BJ (cell line): ENCODE measurements at regions not wholly inside any gene's neighbourhood (a gene's known extent, or its start where the extent isn't known, plus 50 kb on each side); places are given as distances from the start of the nearest gene placed in this dataset.

Source experiments
- CTCF ChIA-PET: fragments of 350-600 bp; formaldehyde crosslinking; extraction: SDS; loops from one replicate; lab custom pipeline; 2021; ENCODE audit warnings: antibody characterized with exemption, inconsistent platforms; lab: Yijun Ruan, JAX
- POLR2A ChIA-PET: fragments of 300-600 bp; sonication (Branson Sonifier 250); formaldehyde crosslinking; extraction: SDS; loops from one replicate; lab custom pipeline; 2021; ENCODE audit warnings: antibody characterized with exemption; lab: Charles Lee
- DNase-seq: peaks from one replicate; pipeline ENCODE4 v3.0.0-alpha.2; 2011; ENCODE audit warnings: low read depth
- H3K27me3 ChIP-seq: 2 replicates; pipeline ENCODE4 v1.6.0; 2011; ENCODE audit warnings: low read length; ENCODE audit not compliant: control insufficient read depth, insufficient read depth
- H3K36me3 ChIP-seq: 2 replicates; pipeline ENCODE4 v1.5.1; 2011; ENCODE audit warnings: low read length; ENCODE audit not compliant: control insufficient read depth, insufficient read depth
- H3K4me3 ChIP-seq: 2 replicates; pipeline ENCODE4 v1.5.1; 2011; ENCODE audit warnings: low read depth, mild to moderate bottlenecking, control low read depth, low read length
- CTCF ChIP-seq: IDR thresholded peaks from 2 replicates; pipeline ENCODE4 v1.5.1; 2011; ENCODE audit warnings: low read depth, mild to moderate bottlenecking, control low read depth, inconsistent platforms, low read length, moderate library complexity; ENCODE audit not compliant: insufficient read depth

- DNase-seq, result no peak
- ChIA-PET POLR2A (no interaction called here), CTCF (no interaction called here)
- Histone ChIP-seq H3K27me3 (no peaks in the 10 kb centered on the region), H3K4me3 (no peak overlapping the region), H3K36me3 (no peaks in the 10 kb centered on the region)
- no peak for TF ChIP-seq CTCF
These were observed 1238.7 kb upstream of the WWC1 start for GRCh38 chr5:167052791-167053190.

- CTCF ChIA-PET, result no interaction called here
- Histone ChIP-seq H3K36me3 (no peaks in the 10 kb centered on the region), H3K4me3 (no peak overlapping the region), H3K27me3 (no peaks in the 10 kb centered on the region)
- POLR2A ChIA-PET, result no interaction called here
- TF ChIP-seq CTCF, result no peak
- DNase-seq, result no peak
These were observed 1233.8 kb upstream of the WWC1 start for GRCh38 chr5:167057665-167058064.

- DNase-seq, result no peak
- Histone ChIP-seq H3K27me3 (no peaks in the 10 kb centered on the region), H3K4me3 (no peak overlapping the region), H3K36me3 (no peaks in the 10 kb centered on the region)
- no peak for TF ChIP-seq CTCF
- ChIA-PET POLR2A (no interaction called here), CTCF (no interaction called here)
These were observed 1229.8 kb upstream of the WWC1 start for GRCh38 chr5:167061695-167062094.

GRCh38 chr5:167063116-167063515, 1228.3 kb upstream of the WWC1 start:
- ChIA-PET POLR2A (no interaction called here), CTCF (no interaction called here)
- Histone ChIP-seq H3K4me3 (no peak overlapping the region), H3K27me3 (no peaks in the 10 kb centered on the region), H3K36me3 (no peaks in the 10 kb centered on the region)
- TF ChIP-seq CTCF, result no peak
- DNase-seq, result no peak

GRCh38 chr5:167063788-167064187, 1227.7 kb upstream of the WWC1 start:
- POLR2A ChIA-PET, result no interaction called here
- Histone ChIP-seq H3K36me3 (no peaks in the 10 kb centered on the region), H3K4me3 (no peak overlapping the region), H3K27me3 (no peaks in the 10 kb centered on the region)
- CTCF ChIA-PET, result no interaction called here
- no peak for DNase-seq
- TF ChIP-seq CTCF, result no peak
